Keratinocyte (primary cell): ENCODE measurements at regions not wholly inside any gene's neighbourhood (a gene's known extent, or its start where the extent isn't known, plus 50 kb on each side); places are given as distances from the start of the nearest gene placed in this dataset.

Experiments
- EZH2 ChIP-seq: IDR thresholded peaks from one replicate; pipeline ENCODE4 v1.6.1; 2012; ENCODE audit warnings: inconsistent platforms, mild to moderate bottlenecking, low read length, moderate library complexity
- TF ChIP-seq, protein P1 (sequence below), 3 experiments: IDR thresholded peaks in 1 of 3; conservative IDR thresholded peaks in 1 of 3; optimal IDR thresholded peaks in 1 of 3; 2 replicates in 2 of 3; 3 replicates in 1 of 3; pipeline versions ENCODE3 to v1.5.1; 2011; ENCODE audit warnings: low read length in 3 of 3, mild to moderate bottlenecking in 3 of 3, moderate library complexity in 2 of 3, control low read depth in 1 of 3, inconsistent platforms in 1 of 3; ENCODE audit not compliant: insufficient read depth in 2 of 3; ENCODE audit errors: extremely low read depth in 1 of 3

- TF ChIP-seq, protein P1, sequence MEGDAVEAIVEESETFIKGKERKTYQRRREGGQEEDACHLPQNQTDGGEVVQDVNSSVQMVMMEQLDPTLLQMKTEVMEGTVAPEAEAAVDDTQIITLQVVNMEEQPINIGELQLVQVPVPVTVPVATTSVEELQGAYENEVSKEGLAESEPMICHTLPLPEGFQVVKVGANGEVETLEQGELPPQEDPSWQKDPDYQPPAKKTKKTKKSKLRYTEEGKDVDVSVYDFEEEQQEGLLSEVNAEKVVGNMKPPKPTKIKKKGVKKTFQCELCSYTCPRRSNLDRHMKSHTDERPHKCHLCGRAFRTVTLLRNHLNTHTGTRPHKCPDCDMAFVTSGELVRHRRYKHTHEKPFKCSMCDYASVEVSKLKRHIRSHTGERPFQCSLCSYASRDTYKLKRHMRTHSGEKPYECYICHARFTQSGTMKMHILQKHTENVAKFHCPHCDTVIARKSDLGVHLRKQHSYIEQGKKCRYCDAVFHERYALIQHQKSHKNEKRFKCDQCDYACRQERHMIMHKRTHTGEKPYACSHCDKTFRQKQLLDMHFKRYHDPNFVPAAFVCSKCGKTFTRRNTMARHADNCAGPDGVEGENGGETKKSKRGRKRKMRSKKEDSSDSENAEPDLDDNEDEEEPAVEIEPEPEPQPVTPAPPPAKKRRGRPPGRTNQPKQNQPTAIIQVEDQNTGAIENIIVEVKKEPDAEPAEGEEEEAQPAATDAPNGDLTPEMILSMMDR (optimal IDR thresholded peaks at IDR 0.05 in 1 of 3, IDR thresholded peaks at IDR 0.05 in 1 of 3, conservative IDR thresholded peaks at IDR 0.05 in 1 of 3; ENCODE audit: extremely low read depth in 1 of 3, insufficient read depth in 2 of 3, low read length in 3 of 3), result peak in 2 of 3 experiments; percentile 39 to 77
- no peak for TF ChIP-seq EZH2
Observed at GRCh38 chr21:41612674-41613532, 104.9 kb upstream of the TMPRSS2 start.
